ENCODE measurements at regions not wholly inside any gene's neighbourhood (a gene's known extent, or its start where the extent isn't known, plus 50 kb on each side); places are given as distances from the start of the nearest gene placed in this dataset.

GRCh38 chr6:21442874-21443273 lies 150.7 kb upstream of the SOX4 start:
- DNase-seq, result no peak
- TF ChIP-seq EZH2 (IDR thresholded peaks at IDR 0.05; ENCODE audit: borderline replicate concordance, low read depth, low read length, severe bottlenecking), result no peak
- TF ChIP-seq, protein P1, sequence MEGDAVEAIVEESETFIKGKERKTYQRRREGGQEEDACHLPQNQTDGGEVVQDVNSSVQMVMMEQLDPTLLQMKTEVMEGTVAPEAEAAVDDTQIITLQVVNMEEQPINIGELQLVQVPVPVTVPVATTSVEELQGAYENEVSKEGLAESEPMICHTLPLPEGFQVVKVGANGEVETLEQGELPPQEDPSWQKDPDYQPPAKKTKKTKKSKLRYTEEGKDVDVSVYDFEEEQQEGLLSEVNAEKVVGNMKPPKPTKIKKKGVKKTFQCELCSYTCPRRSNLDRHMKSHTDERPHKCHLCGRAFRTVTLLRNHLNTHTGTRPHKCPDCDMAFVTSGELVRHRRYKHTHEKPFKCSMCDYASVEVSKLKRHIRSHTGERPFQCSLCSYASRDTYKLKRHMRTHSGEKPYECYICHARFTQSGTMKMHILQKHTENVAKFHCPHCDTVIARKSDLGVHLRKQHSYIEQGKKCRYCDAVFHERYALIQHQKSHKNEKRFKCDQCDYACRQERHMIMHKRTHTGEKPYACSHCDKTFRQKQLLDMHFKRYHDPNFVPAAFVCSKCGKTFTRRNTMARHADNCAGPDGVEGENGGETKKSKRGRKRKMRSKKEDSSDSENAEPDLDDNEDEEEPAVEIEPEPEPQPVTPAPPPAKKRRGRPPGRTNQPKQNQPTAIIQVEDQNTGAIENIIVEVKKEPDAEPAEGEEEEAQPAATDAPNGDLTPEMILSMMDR (IDR thresholded peaks at IDR 0.05; ENCODE audit: borderline replicate concordance, extremely low read depth, low read length, poor library complexity, severe bottlenecking), result no peak
- Histone ChIP-seq H4K20me1 (ENCODE audit: insufficient read depth, low read length) (no peaks in the 10 kb centered on the region), H3K27ac (ENCODE audit: low read length) (no peak overlapping the region), H3K27me3 (ENCODE audit: insufficient read depth, low read length, poor library complexity) (no peaks in the 10 kb centered on the region), H3K4me1 (ENCODE audit: insufficient read depth, low read length) (peaks cover 41% of the 10 kb centered on the region), H2AFZ (ENCODE audit: low read depth, low read length) (no peak overlapping the region), H3K4me3 (ENCODE audit: low read depth in 1 of 2, low read length in 2 of 2) (no peak overlapping the region), H3K36me3 (ENCODE audit: insufficient read depth, low read length) (no peaks in the 10 kb centered on the region), H3K9ac (ENCODE audit: low read depth, low read length) (no peak overlapping the region), H3K79me2 (ENCODE audit: insufficient read depth, low read length) (no peaks in the 10 kb centered on the region), H3K9me3 (ENCODE audit: insufficient read depth, low read length, severe bottlenecking) (no peaks in the 10 kb centered on the region), H3K4me2 (ENCODE audit: insufficient read depth, low read length) (no peak overlapping the region)
- no peak for ATAC-seq (ENCODE audit: insufficient read depth, low read depth)

GRCh38 chr6:21444711-21445260 lies 148.8 kb upstream of the SOX4 start:
- Histone ChIP-seq H3K79me2 (ENCODE audit: insufficient read depth, low read length) (no peaks in the 10 kb centered on the region), H3K9ac (ENCODE audit: low read depth, low read length) (no peak overlapping the region), H3K27me3 (ENCODE audit: insufficient read depth, low read length, poor library complexity) (no peaks in the 10 kb centered on the region), H3K4me1 (ENCODE audit: insufficient read depth, low read length) (peaks cover 22% of the 10 kb centered on the region), H3K9me3 (ENCODE audit: insufficient read depth, low read length, severe bottlenecking) (no peaks in the 10 kb centered on the region), H3K27ac (ENCODE audit: low read length) (no peak overlapping the region), H3K4me3 (ENCODE audit: low read depth in 1 of 2, low read length in 2 of 2) (no peak overlapping the region), H2AFZ (ENCODE audit: low read depth, low read length) (no peak overlapping the region), H4K20me1 (ENCODE audit: insufficient read depth, low read length) (no peaks in the 10 kb centered on the region), H3K36me3 (ENCODE audit: insufficient read depth, low read length) (no peaks in the 10 kb centered on the region), H3K4me2 (ENCODE audit: insufficient read depth, low read length) (no peak overlapping the region)
- DNase-seq (no peak), ATAC-seq (ENCODE audit: insufficient read depth, low read depth) (no peak)
- TF ChIP-seq, protein P1 (IDR thresholded peaks at IDR 0.05; ENCODE audit: borderline replicate concordance, extremely low read depth, low read length, poor library complexity, severe bottlenecking), result no peak
- TF ChIP-seq EZH2 (IDR thresholded peaks at IDR 0.05; ENCODE audit: borderline replicate concordance, low read depth, low read length, severe bottlenecking), result no peak

- no peak for ATAC-seq (ENCODE audit: insufficient read depth, low read depth)
- Histone ChIP-seq H3K79me2 (ENCODE audit: insufficient read depth, low read length) (no peaks in the 10 kb centered on the region), H3K27ac (ENCODE audit: low read length) (no peak overlapping the region), H2AFZ (ENCODE audit: low read depth, low read length) (no peak overlapping the region), H3K27me3 (ENCODE audit: insufficient read depth, low read length, poor library complexity) (no peaks in the 10 kb centered on the region), H3K4me2 (ENCODE audit: insufficient read depth, low read length) (no peak overlapping the region), H4K20me1 (ENCODE audit: insufficient read depth, low read length) (no peaks in the 10 kb centered on the region), H3K4me3 (ENCODE audit: low read depth in 1 of 2, low read length in 2 of 2) (no peak overlapping the region), H3K9me3 (ENCODE audit: insufficient read depth, low read length, severe bottlenecking) (no peaks in the 10 kb centered on the region), H3K9ac (ENCODE audit: low read depth, low read length) (no peak overlapping the region), H3K36me3 (ENCODE audit: insufficient read depth, low read length) (no peaks in the 10 kb centered on the region), H3K4me1 (ENCODE audit: insufficient read depth, low read length) (no peaks in the 10 kb centered on the region)
- TF ChIP-seq EZH2 (IDR thresholded peaks at IDR 0.05; ENCODE audit: borderline replicate concordance, low read depth, low read length, severe bottlenecking), result no peak
- TF ChIP-seq, protein P1 (IDR thresholded peaks at IDR 0.05; ENCODE audit: borderline replicate concordance, extremely low read depth, low read length, poor library complexity, severe bottlenecking), result no peak
- DNase-seq, result no peak
Observed at GRCh38 chr6:21447987-21448386, 145.6 kb upstream of the SOX4 start.

Measured in DND-41 (cell line).